ENCODE measurements at regions not wholly inside any gene's neighbourhood (a gene's known extent, or its start where the extent isn't known, plus 50 kb on each side); places are given as distances from the start of the nearest gene placed in this dataset.

DNA sequence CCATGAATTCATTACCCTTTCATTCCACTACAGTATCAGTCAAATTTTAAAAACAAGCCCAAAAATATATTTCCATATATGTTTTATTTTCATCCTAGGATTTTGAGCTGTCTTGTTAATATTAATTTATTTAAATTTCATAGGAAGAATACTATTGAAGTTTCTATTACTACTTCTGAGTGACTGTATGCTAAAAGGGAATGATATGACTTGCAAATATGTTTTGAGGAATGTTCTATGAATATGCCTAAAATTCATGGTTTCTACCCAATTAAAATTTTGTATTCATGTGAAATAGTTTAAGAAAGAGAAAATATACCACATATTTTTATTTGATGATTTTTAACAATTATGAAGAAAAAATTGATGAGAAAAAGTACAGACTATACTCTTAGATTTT is 52.9 kb upstream of the BACH1 start:
- H3K27me3 ChIP-seq (ENCODE audit: control insufficient read depth in 3 of 3, insufficient read depth in 3 of 3, low read length in 3 of 3), result no peaks in the 10 kb centered on the region
- H3K36me3 ChIP-seq (ENCODE audit: control insufficient read depth in 3 of 3, insufficient read depth in 2 of 3, low read depth in 1 of 3, low read length in 3 of 3), result no peaks in the 10 kb centered on the region
- H3K9me3 ChIP-seq (ENCODE audit: control insufficient read depth in 2 of 2, insufficient read depth in 1 of 2, low read depth in 1 of 2, low read length in 1 of 2), result no peaks in the 10 kb centered on the region
- no peak for FAIRE-seq
- H3K4me3 ChIP-seq (ENCODE audit: low read depth in 1 of 3, low read length in 3 of 3), result no peak overlapping the region
- no peak overlapping the region for H3K27ac ChIP-seq (ENCODE audit: low read depth in 1 of 3, low read length in 2 of 3)
- DNase-seq, result no peak
- no peaks in the 10 kb centered on the region for H3K4me1 ChIP-seq (ENCODE audit: control insufficient read depth in 3 of 3, insufficient read depth in 2 of 3, low read depth in 1 of 3, low read length in 2 of 3)

DNA sequence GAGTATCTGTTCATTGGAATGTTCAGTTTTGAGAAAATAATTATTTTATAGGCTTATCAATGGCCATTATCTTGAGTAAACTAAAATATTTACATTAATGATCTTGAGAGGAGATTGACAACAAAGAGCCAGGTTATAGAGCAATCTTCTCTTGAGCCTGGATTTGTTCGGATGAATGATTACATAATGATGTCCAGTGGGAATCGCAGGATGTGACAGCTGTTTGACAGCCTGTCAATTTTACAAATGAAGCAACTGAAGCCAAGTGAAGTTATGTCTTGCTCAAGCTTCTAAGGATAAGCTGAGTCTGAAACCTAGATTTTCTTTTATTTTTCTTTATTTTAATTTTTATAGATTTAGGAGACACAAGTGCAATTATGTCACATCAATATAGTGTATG is 52.1 kb upstream of the BACH1 start:
- Histone ChIP-seq H3K9me3 (ENCODE audit: control insufficient read depth in 2 of 2, insufficient read depth in 1 of 2, low read depth in 1 of 2, low read length in 1 of 2) (no peaks in the 10 kb centered on the region), H3K4me3 (ENCODE audit: low read depth in 1 of 3, low read length in 3 of 3) (no peak overlapping the region), H3K4me1 (ENCODE audit: control insufficient read depth in 3 of 3, insufficient read depth in 2 of 3, low read depth in 1 of 3, low read length in 2 of 3) (no peaks in the 10 kb centered on the region), H3K36me3 (ENCODE audit: control insufficient read depth in 3 of 3, insufficient read depth in 2 of 3, low read depth in 1 of 3, low read length in 3 of 3) (no peaks in the 10 kb centered on the region), H3K27me3 (ENCODE audit: control insufficient read depth in 3 of 3, insufficient read depth in 3 of 3, low read length in 3 of 3) (no peaks in the 10 kb centered on the region), H3K27ac (ENCODE audit: low read depth in 1 of 3, low read length in 2 of 3) (no peak overlapping the region)
- 70 to 84% (median 79%) methylated on average over 2 of the region's 2 CpGs for WGBS, 3 donors
- DNase-seq (no peak), FAIRE-seq (no peak)

DNA sequence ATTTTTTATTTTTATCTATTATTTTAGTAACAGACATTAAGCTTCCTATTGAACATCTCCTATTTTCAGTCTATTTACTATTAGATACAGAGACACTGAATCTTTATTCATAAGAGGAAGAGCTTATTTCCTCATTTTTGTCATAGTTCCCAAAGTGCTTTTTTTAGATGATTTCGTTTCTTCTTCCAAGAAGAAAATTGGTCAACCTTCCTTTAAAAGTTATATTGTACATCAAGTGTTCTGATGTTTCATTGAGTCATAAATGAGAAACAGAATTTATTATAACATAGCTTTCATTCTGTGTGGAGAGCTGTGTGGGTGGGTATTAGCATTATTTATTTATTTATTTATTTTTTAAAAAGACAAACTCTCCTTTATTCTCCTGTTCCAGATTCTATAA is 50.6 kb upstream of the BACH1 start:
- Histone ChIP-seq H3K36me3 (ENCODE audit: control insufficient read depth in 3 of 3, insufficient read depth in 2 of 3, low read depth in 1 of 3, low read length in 3 of 3) (no peaks in the 10 kb centered on the region), H3K4me1 (ENCODE audit: control insufficient read depth in 3 of 3, insufficient read depth in 2 of 3, low read depth in 1 of 3, low read length in 2 of 3) (no peaks in the 10 kb centered on the region), H3K27ac (ENCODE audit: low read depth in 1 of 3, low read length in 2 of 3) (no peak overlapping the region), H3K9me3 (ENCODE audit: control insufficient read depth in 2 of 2, insufficient read depth in 1 of 2, low read depth in 1 of 2, low read length in 1 of 2) (peaks cover 0 to 5% of the 10 kb centered on the region in 2 donors), H3K27me3 (ENCODE audit: control insufficient read depth in 3 of 3, insufficient read depth in 3 of 3, low read length in 3 of 3) (no peaks in the 10 kb centered on the region), H3K4me3 (ENCODE audit: low read depth in 1 of 3, low read length in 3 of 3) (no peak overlapping the region)
- FAIRE-seq, result no peak
- no peak for DNase-seq
- 39 to 60% (median 47%) methylated on average over 1 of the region's 1 CpG for WGBS, 3 donors

All from small intestine (tissue), 7 donors.